Astrocyte of the spinal cord (primary cell): ENCODE measurements at regions not wholly inside any gene's neighbourhood (a gene's known extent, or its start where the extent isn't known, plus 50 kb on each side); places are given as distances from the start of the nearest gene placed in this dataset.

Experiments
- DNase-seq: peaks from one replicate; pipeline ENCODE4 v3.0.0; 2011; ENCODE audit warnings: low read depth, low spot score
- H3K4me3 ChIP-seq: 2 replicates; pipeline ENCODE4 v1.5.1; 2011; ENCODE audit warnings: low read depth, mild to moderate bottlenecking, low read length, moderate library complexity
- CTCF ChIP-seq: IDR thresholded peaks from 2 replicates; pipeline ENCODE4 v1.5.1; 2012; ENCODE audit warnings: low read depth, mild to moderate bottlenecking, low read length, inconsistent platforms
- in situ Hi-C: cut with HindIII; loops from 2 replicates; pipeline ENCODE4 v1.10.0; 2017; ENCODE audit warnings: low sequenced_read_pairs

GRCh38 chr4:43742083-43742482, 706.5 kb downstream of the KCTD8 start:
- TF ChIP-seq CTCF, result no peak
- in situ Hi-C loops, result no loop called here
- no peak overlapping the region for H3K4me3 ChIP-seq
- no peak for DNase-seq

GRCh38 chr4:43754566-43754965, 694.0 kb downstream of the KCTD8 start:
- TF ChIP-seq CTCF, result no peak
- no peak for DNase-seq
- no peak overlapping the region for H3K4me3 ChIP-seq
- in situ Hi-C loops, result no loop called here

- DNase-seq, result peak; percentile 1
- in situ Hi-C loops, result no loop called here
- TF ChIP-seq CTCF, result no peak
- H3K4me3 ChIP-seq, result no peak overlapping the region
These were observed 691.5 kb downstream of the KCTD8 start for GRCh38 chr4:43757147-43757546.

GRCh38 chr4:43758836-43759235, 689.8 kb downstream of the KCTD8 start:
- DNase-seq, result no peak
- in situ Hi-C loops, result no loop called here
- no peak overlapping the region for H3K4me3 ChIP-seq
- TF ChIP-seq CTCF, result no peak

GRCh38 chr4:43763029-43763610, 685.5 kb downstream of the KCTD8 start:
- no peak for TF ChIP-seq CTCF
- in situ Hi-C loops, result no loop called here
- no peak for DNase-seq
- no peak overlapping the region for H3K4me3 ChIP-seq

- H3K4me3 ChIP-seq, result no peak overlapping the region
- no peak for DNase-seq
- TF ChIP-seq CTCF, result no peak
- in situ Hi-C loops, result no loop called here
These were observed 683.1 kb downstream of the KCTD8 start for GRCh38 chr4:43765514-43765913.

GRCh38 chr4:43766648-43767047, 682.0 kb downstream of the KCTD8 start:
- DNase-seq, result no peak
- no peak overlapping the region for H3K4me3 ChIP-seq
- TF ChIP-seq CTCF, result no peak
- in situ Hi-C loops, result no loop called here
